NCI-H1105 (cell line): ENCODE measurements at regions not wholly inside any gene's neighbourhood (a gene's known extent, or its start where the extent isn't known, plus 50 kb on each side); places are given as distances from the start of the nearest gene placed in this dataset.

Source experiments
- DNase-seq: peaks from one replicate; lab custom pipeline; 2025; lab: John Stamatoyannopoulos, UW

DNA sequence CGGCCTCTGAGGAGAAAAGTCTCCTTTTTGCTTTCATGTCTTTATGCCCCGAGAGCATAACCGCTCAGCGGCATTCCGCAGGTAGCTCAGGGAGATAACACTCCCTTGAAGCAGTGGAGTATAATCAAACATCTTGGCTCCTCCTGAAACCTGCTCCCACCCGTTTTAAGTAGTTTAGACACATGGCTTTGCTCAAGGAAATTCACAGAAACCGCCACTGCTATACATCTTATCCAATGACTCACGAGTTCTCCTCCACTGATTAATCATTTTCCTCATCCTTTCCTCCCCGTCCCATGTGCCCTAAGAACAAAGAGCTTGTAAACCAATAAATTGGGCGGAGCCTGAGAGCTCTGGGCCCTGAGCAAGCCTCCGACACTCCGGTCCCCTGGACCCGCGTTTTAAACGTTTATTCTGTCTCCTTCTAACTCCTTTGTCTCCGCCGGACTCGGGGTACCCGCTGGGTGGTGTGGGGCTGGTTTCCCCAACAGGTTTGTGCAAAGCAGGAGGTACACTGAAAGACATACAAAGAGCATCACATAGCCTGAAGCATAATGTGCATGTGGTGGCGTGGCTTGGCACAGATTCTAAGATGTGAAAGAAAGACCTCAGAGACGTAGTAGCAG lies 401.2 kb downstream of the TLL1 start:
- no peak for DNase-seq

- no peak for DNase-seq
Measured at GRCh38 chr4:166274775-166275174, 401.7 kb downstream of the TLL1 start.

DNA sequence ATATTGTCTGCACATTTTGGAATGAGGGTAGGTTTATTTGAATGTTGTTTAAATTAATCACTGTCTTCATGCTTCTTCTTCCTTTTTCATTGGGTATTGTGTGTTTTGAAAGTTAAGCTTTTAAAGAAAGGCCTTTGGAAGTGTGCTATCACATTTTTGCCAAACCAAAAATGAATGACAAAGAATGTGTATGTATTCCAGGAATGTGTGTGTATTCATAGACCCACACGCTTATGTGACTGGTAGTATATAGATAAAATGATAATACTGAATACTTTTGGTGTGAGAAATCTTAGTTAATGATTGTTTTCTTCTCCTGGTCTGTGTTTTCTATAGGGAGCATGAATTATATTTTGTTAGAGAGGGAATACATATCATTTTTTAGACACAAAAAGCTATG lies 404.4 kb downstream of the TLL1 start:
- no peak for DNase-seq

- DNase-seq: no peak
Measured at GRCh38 chr4:166277853-166278252, 404.8 kb downstream of the TLL1 start.

- no peak for DNase-seq
Measured at GRCh38 chr4:166279261-166279660, 406.2 kb downstream of the TLL1 start.

- DNase-seq: no peak
Measured at GRCh38 chr4:166280642-166281041, 407.6 kb downstream of the TLL1 start.

DNA sequence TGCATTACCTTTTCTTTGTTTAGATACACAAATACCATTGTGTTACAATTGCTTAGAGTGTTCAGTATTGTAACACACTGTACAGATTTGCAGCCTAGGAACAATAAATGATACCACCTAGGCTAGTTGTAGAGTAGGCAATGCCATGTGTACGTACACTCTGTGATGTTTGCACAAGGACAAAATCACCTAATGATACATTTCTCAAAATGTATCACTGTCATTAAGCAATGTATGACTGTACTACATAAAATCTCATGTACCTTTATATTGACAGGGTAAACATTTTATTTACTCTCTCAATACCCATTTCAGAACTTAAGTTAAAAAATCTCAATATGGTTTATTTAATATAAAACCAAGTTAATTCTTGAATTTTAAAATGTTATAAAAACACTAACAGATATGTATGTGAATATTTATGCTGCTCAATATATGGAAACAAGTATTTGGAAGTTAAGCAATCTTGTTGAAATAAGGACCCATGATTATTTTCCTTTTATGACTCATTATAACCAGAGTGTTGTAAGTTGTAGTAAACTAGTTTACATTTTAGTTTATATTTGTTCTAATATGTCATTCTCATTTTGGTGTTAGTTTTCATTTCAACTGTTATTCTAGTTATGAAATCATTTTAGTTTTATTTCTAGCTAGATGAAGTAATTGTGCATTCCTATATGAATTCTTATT lies 409.2 kb downstream of the TLL1 start:
- DNase-seq: no peak

DNA sequence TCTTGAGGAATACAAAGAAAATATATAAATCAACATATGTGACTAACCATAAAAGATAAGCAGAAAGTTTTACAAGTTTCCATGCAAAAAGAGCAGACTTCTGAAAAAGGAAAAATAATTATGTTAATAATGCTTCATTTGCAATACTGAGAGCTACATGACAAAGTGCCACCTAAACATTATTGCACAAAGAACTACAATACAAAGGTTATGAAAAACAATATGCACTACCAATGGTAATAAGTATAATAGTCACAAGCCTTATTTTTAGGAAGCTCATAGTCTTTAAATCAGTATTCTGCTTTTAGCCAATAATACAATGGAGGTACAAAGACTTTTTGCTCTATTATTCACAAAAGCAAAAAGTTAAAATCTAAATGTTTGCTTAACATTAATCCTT lies 411.2 kb downstream of the TLL1 start:
- no peak for DNase-seq

DNA sequence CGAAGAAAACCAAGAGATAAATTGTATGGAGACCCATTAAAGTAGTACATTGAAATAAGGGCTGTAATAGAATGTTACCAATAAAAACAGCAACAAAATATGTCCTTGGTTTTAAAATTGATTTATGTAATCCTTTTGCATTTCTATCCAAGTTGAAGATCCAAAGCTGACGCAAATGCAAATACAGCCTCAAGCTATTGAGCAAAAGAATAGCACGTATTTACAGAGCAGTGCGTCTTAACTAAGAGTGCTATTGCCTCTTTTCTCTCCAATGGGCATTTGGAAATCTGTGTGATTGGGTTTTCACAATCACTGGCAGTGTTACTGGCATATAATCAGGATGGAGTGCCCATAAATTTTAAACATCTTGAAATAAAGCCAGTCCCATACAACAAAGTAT lies 417.4 kb downstream of the TLL1 start:
- DNase-seq: no peak

DNA sequence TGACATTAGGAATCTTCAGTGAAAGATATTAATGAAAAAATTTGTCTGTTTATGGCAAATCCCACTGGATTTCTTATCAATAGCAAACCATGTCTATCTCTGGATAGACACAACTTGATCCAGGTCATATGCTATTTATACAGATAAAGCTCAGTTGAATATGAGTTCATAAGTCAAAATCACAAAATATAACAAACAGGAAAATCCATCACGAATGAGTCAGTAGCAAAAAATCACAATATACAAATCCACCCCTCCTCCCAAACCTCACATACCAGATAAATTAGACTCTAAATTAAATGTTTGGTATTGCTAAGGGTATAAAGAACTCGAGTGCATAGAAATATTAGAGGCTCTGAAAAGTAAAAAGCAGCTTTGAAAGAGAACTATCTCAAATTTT lies 420.5 kb downstream of the TLL1 start:
- no peak for DNase-seq

DNA sequence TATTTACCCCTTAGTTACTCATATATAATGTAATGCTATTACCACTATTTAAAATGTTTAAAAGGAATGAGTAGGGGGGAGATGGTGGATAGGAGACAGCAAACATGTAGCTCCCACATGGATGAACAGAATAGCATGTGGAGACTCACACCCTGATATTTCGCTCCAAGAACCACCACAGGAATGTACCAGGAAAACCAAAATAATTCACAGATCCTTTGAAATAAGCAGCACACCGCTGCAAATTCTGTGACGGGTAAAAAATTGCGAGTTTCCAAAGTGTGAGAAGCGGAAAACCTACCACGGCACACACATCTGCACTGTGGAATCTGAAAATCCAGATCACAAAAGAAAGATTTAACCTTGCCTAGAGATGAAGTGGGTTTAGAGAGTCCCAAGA lies 428.2 kb downstream of the TLL1 start:
- no peak for DNase-seq

DNA sequence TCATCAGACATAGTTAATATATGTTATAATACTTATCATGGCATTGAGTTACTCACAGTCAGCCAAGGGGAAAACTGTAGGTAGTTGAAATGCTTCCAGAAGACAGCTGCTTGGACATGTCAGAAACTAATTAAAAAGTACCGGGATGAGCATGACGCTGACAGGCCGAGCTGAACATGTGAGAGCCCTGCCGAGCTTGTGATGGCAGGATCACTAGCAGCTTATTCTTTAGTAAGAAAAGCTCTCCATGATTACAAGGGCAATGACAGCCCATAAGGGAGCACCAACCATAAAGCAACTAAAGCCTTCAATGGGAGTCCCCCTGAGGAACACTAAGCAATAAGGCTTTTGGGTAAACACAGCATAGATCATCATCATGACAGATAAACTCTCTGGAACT lies 435.6 kb downstream of the TLL1 start:
- DNase-seq: no peak

- DNase-seq: no peak
Measured at GRCh38 chr4:166309286-166309685, 436.2 kb downstream of the TLL1 start.

GRCh38 chr4:166311169-166311568 lies 438.1 kb downstream of the TLL1 start:
- DNase-seq: no peak

- no peak for DNase-seq
Measured at GRCh38 chr4:166312166-166312565, 439.1 kb downstream of the TLL1 start.

DNA sequence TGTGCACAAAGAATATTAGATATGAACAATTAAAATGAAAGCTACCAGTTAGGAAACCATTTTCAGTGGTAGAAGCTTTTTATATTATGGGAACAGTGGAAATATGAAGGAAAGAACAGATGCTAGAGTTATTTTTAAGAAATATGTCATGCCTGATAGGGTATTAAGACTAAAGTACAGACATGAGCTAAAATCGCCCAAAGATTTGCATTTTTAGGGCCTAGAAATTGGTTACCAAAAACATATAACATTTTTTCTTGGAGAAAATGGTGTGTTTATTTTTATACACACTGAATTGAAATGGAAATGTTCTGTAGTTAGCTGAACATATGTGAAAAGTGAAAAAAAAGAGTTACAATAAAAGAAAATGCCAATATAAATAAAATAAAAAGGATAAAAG lies 441.9 kb downstream of the TLL1 start:
- DNase-seq: no peak

DNA sequence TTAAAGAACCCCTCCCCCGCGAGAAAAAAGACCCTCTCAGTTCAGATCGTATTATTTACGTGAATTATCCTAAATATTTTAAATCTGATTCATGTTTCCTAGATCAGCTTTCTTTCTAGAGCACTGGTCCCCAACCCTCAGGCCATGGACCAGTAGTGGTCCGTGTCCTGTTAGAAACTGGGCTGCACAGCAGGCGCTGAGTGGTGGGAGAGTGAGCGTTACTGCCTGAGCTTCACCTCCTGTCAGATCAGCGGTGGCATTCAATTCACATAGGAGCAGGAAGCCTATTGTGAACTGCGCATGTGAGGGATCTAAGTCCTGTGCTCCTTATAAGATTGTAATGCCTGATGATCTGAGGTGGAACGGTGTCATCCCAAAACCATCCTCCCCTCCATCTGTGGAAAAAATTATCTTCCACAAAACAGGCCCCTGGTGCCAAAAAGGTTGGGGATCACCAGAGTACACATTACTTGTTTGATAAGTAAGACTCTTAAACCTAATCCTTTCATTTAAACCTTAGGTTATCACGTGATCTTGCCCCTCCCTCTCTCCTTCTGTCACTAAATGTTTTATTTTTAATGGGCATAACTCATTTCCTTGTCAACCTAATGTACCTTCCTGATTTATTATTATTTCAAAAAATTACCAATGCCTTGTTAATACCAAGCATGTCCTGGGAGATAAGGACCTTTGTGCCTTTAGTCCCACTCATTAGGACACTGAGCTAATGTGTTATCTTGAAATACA lies 442.9 kb downstream of the TLL1 start:
- DNase-seq: no peak

- no peak for DNase-seq
Measured at GRCh38 chr4:166318810-166319525, 445.9 kb downstream of the TLL1 start.

- no peak for DNase-seq
Measured at GRCh38 chr4:166323250-166323649, 450.2 kb downstream of the TLL1 start.

- no peak for DNase-seq
Measured at GRCh38 chr4:166324321-166324720, 451.3 kb downstream of the TLL1 start.

DNA sequence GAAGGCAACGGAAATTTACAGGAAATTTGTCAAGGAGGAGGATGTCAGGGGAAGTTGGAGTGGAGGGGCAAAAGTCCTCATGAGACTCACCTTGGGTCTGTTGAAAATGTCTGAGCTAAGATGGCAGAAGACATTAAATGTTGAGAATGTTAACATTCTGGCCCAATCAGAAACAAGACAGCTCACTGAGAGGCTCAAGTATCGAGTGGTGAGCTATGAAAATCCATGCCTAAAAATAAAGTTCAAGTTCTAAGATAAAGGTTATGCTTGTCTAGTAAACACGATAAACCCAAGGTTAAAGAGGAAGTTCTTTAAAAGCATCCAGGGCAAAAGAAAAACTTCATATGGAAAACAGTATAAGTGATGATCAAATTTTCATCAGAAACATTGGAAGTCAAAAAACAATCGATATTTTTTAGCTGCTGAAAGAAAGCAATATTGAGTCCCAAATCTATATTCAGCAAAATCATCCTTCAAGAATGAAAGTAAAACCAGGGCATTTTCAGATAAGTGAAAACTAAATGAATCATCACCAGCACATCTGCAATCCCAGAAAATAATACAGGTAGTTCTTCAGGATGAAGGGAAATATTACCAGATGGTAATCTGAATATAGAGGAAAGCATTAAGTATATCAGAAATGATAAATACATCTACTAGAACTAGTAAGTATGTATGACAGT lies 462.4 kb downstream of the TLL1 start:
- no peak for DNase-seq

DNA sequence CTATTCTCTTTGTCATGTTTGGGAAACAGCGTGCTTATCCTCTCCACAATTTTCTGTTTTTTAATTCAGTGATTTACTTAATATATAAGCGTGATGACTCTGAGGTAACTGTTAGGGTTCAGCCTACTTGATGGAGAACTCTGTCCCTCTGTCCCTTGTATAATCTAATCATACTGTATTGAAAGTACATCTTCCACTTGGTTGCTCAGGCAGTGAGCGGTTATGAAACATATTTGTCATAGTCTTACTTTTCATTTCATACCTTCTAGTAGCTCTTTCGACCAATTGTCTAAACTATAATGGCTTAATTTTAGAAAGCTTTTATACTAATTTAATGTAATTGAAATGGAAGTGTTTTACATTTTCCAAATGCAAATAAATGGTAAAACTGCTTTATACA lies 469.0 kb downstream of the TLL1 start:
- DNase-seq: no peak
